Fibroblast of pulmonary artery (primary cell): ENCODE measurements at regions not wholly inside any gene's neighbourhood (a gene's known extent, or its start where the extent isn't known, plus 50 kb on each side); places are given as distances from the start of the nearest gene placed in this dataset.

Experiments used
- DNase-seq: peaks from one replicate; pipeline ENCODE4 v3.0.0-alpha.2; 2010; ENCODE audit warnings: low read depth
- H3K4me3 ChIP-seq: replicated peaks from 2 replicates; pipeline ENCODE4 v1.5.1; 2011; ENCODE audit warnings: low read depth, mild to moderate bottlenecking, control low read depth, low read length, moderate library complexity
- CTCF ChIP-seq: IDR thresholded peaks from 2 replicates; pipeline ENCODE4 v1.5.1; 2011; ENCODE audit warnings: mild to moderate bottlenecking, control low read depth, low read length, inconsistent platforms; ENCODE audit errors: missing control alignments

DNA sequence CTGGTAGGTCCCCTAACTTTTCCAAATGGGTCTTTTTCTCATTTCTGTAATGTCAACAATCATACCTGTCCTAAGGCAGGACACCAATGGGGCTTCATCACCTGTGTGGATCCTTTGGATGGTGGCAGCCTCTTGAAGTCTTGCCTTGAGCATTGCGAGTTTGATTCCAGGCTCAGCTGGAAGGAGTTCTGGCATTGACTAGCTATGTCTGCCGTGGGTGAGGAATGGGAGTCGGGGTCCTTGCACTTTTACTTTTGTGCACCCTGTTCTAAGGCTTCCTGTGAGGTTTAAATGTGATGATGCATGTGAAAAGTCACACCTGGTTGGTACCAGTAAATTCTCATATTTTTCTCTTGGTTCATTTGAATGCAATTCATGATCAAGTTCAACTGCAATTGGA is 55.9 kb upstream of the CTBP2 start:
- TF ChIP-seq CTCF, result no peak
- no peak for DNase-seq
- no peak overlapping the region for H3K4me3 ChIP-seq

- no peak overlapping the region for H3K4me3 ChIP-seq
- no peak for TF ChIP-seq CTCF
These were observed 53.9 kb upstream of the CTBP2 start for GRCh38 chr10:125214283-125214570.

GRCh38 chr10:125213541-125214282 is 53.3 kb upstream of the CTBP2 start:
- TF ChIP-seq CTCF, result no peak
- no peak for DNase-seq
- H3K4me3 ChIP-seq, result no peak overlapping the region

More at GRCh38 chr10:125214283-125214570, 53.9 kb upstream of the CTBP2 start:
- no peak for DNase-seq

GRCh38 chr10:125212150-125212809 is 51.9 kb upstream of the CTBP2 start:
- no peak for DNase-seq
- no peak for TF ChIP-seq CTCF
- no peak overlapping the region for H3K4me3 ChIP-seq
